GM12892 (cell line): ENCODE measurements at regions not wholly inside any gene's neighbourhood (a gene's known extent, or its start where the extent isn't known, plus 50 kb on each side); places are given as distances from the start of the nearest gene placed in this dataset.

ENCODE experiments used
- POLR2A ChIP-seq: IDR thresholded peaks from 2 replicates; pipeline ENCODE4 v1.6.1; 2011; ENCODE audit warnings: low read depth, low read length, control low read depth
- POLR2AphosphoS5 ChIP-seq: IDR thresholded peaks from 2 replicates; pipeline ENCODE4 v1.6.1; 2011; ENCODE audit warnings: low read depth, low read length, control low read depth

- TF ChIP-seq POLR2A, result no peak
- no peak for TF ChIP-seq POLR2AphosphoS5
Measured at GRCh38 chr7:68770649-68771048, 827.6 kb upstream of the AUTS2 start.
